H9 (cell line): ENCODE measurements at regions not wholly inside any gene's neighbourhood (a gene's known extent, or its start where the extent isn't known, plus 50 kb on each side); places are given as distances from the start of the nearest gene placed in this dataset.

Experiments used
- DNase-seq: peaks from one replicate; pipeline ENCODE4 v3.0.0-alpha.2; 2017
- H2AFZ ChIP-seq: one replicate; pipeline ENCODE4 v1.6.1; 2013; ENCODE audit warnings: mild to moderate bottlenecking, low read length, control low read depth, moderate library complexity
- H2AK5ac ChIP-seq: 2 replicates; pipeline ENCODE4 v1.6.1; 2013; ENCODE audit warnings: low read length, control low read depth, mixed read lengths; ENCODE audit not compliant: insufficient read length
- H2BK120ac ChIP-seq: one replicate; pipeline ENCODE4 v1.6.1; 2013; ENCODE audit warnings: low read depth, mild to moderate bottlenecking, low read length, control low read depth, inconsistent platforms; ENCODE audit not compliant: poor library complexity, severe bottlenecking
- H2BK12ac ChIP-seq: 2 replicates; pipeline ENCODE4 v1.6.1; 2013; ENCODE audit warnings: low read length, control low read depth, mixed read lengths, low read depth; ENCODE audit not compliant: insufficient read length
- H2BK15ac ChIP-seq: 2 replicates; pipeline ENCODE4 v1.6.1; 2013; ENCODE audit warnings: low read depth, low read length, control low read depth
- H2BK20ac ChIP-seq: one replicate; pipeline ENCODE4 v1.6.1; 2013; ENCODE audit warnings: low read depth, mild to moderate bottlenecking, low read length, control low read depth, inconsistent platforms; ENCODE audit not compliant: poor library complexity, severe bottlenecking
- H2BK5ac ChIP-seq: 2 replicates; pipeline ENCODE4 v1.6.1; 2013; ENCODE audit warnings: low read length, control low read depth, mixed read lengths; ENCODE audit not compliant: insufficient read length
- H3K14ac ChIP-seq: 2 replicates; pipeline ENCODE4 v1.6.1; 2013; ENCODE audit warnings: low read length, control low read depth; ENCODE audit not compliant: insufficient read depth
- H3K18ac ChIP-seq: 2 replicates; pipeline ENCODE4 v1.6.1; 2013; ENCODE audit warnings: low read depth, mild to moderate bottlenecking, mixed read lengths, low read length, control low read depth; ENCODE audit not compliant: insufficient read length
- H3K23ac ChIP-seq: 2 replicates; pipeline ENCODE4 v1.6.1; 2013; ENCODE audit warnings: low read length, control low read depth, mixed read lengths, low read depth; ENCODE audit not compliant: insufficient read length
- H3K23me2 ChIP-seq: 2 replicates; pipeline ENCODE4 v1.6.1; 2013; ENCODE audit warnings: low read depth, mild to moderate bottlenecking, mixed read lengths, low read length, control low read depth; ENCODE audit not compliant: insufficient read length, poor library complexity, severe bottlenecking
- H3K27ac ChIP-seq: 2 replicates; pipeline ENCODE4 v1.5.1; 2013; ENCODE audit warnings: low read length, control low read depth, mixed read lengths, low read depth; ENCODE audit not compliant: insufficient read length
- H3K27me3 ChIP-seq: 2 replicates; pipeline ENCODE4 v1.6.1; 2013; ENCODE audit warnings: low read length, control low read depth, inconsistent platforms; ENCODE audit not compliant: insufficient read depth
- H3K4ac ChIP-seq: 2 replicates; pipeline ENCODE4 v1.6.1; 2013; ENCODE audit warnings: low read depth, mild to moderate bottlenecking, control low read depth, inconsistent platforms, low read length, moderate library complexity
- H3K4me1 ChIP-seq: 2 replicates; pipeline ENCODE4 v1.6.1; 2013; ENCODE audit warnings: low read length, control low read depth, inconsistent platforms; ENCODE audit not compliant: insufficient read depth
- H3K4me2 ChIP-seq: 2 replicates; pipeline ENCODE4 v1.6.1; 2013; ENCODE audit warnings: low read length, control low read depth, mixed read lengths; ENCODE audit not compliant: insufficient read length, insufficient read depth
- H3K56ac ChIP-seq: 2 replicates; pipeline ENCODE4 v1.6.1; 2013; ENCODE audit warnings: low read depth, mild to moderate bottlenecking, mixed read lengths, low read length, control low read depth; ENCODE audit not compliant: insufficient read length
- H3K79me1 ChIP-seq: 2 replicates; pipeline ENCODE4 v1.6.1; 2013; ENCODE audit warnings: low read depth, mild to moderate bottlenecking, moderate library complexity, low read length, control low read depth, inconsistent platforms; ENCODE audit not compliant: insufficient read depth, poor library complexity, severe bottlenecking
- H3K79me2 ChIP-seq: 2 replicates; pipeline ENCODE4 v1.6.1; 2013; ENCODE audit warnings: low read length, control low read depth, inconsistent platforms; ENCODE audit not compliant: insufficient read depth
- H3K9ac ChIP-seq: 2 replicates; pipeline ENCODE4 v1.6.1; 2013; ENCODE audit warnings: low read length, control low read depth, mixed read lengths; ENCODE audit not compliant: insufficient read length; ENCODE audit errors: extremely low read depth
- H3K9me3 ChIP-seq: one replicate; pipeline ENCODE4 v1.6.1; 2013; ENCODE audit warnings: low read depth, low read length, inconsistent platforms; ENCODE audit not compliant: control insufficient read depth
- H3T11ph ChIP-seq: one replicate; pipeline ENCODE4 v1.6.1; 2013; ENCODE audit warnings: mild to moderate bottlenecking, low read length, control low read depth, inconsistent platforms
- H4K20me1 ChIP-seq: one replicate; pipeline ENCODE4 v1.6.1; 2013; ENCODE audit not compliant: control insufficient read depth, insufficient read length, insufficient read depth
- H4K5ac ChIP-seq: 2 replicates; pipeline ENCODE4 v1.6.1; 2013; ENCODE audit warnings: low read depth, mild to moderate bottlenecking, mixed read lengths, low read length, control low read depth; ENCODE audit not compliant: insufficient read length
- H4K8ac ChIP-seq: replicated peaks from 2 replicates; pipeline ENCODE4 v1.6.1; 2013; ENCODE audit warnings: low read length, control low read depth, mixed read lengths, low read depth; ENCODE audit not compliant: insufficient read length
- H4K91ac ChIP-seq: 2 replicates; pipeline ENCODE4 v1.6.1; 2013; ENCODE audit warnings: low read depth, mild to moderate bottlenecking, moderate library complexity, mixed read lengths, low read length, control low read depth; ENCODE audit not compliant: insufficient read length
- H3K27ac Mint-ChIP-seq, 3 experiments: 2 replicates in 2 of 3; 3 replicates in 1 of 3; pipeline ENCODE4 v1.8.0; 2020 to 2021; ENCODE audit warnings: mixed read lengths in 3 of 3, mild to moderate bottlenecking in 1 of 3, moderate library complexity in 1 of 3
- H3K27me3 Mint-ChIP-seq: 2 replicates; pipeline ENCODE4 v1.8.0; 2021; ENCODE audit warnings: low read depth, mild to moderate bottlenecking, moderate library complexity, mixed read lengths
- H3K36me3 Mint-ChIP-seq, 3 experiments: 2 replicates in 2 of 3; 3 replicates in 1 of 3; pipeline ENCODE4 v1.8.0; 2020 to 2021; ENCODE audit warnings: low read depth in 3 of 3, mixed read lengths in 3 of 3; ENCODE audit not compliant: insufficient read depth in 1 of 3
- H3K4me1 Mint-ChIP-seq, 2 experiments: 2 replicates each; pipeline ENCODE4 v1.8.0; 2020; ENCODE audit warnings: mixed read lengths in 2 of 2
- H3K4me3 Mint-ChIP-seq, 2 experiments: 2 replicates in 1 of 2; 3 replicates in 1 of 2; pipeline ENCODE4 v1.8.0; 2020 to 2021; ENCODE audit warnings: mild to moderate bottlenecking in 2 of 2, mixed read lengths in 2 of 2, moderate library complexity in 1 of 2
- H3K9me3 Mint-ChIP-seq, 2 experiments: 2 replicates in 1 of 2; 3 replicates in 1 of 2; pipeline ENCODE4 v1.8.0; 2020; ENCODE audit warnings: mild to moderate bottlenecking in 2 of 2, mixed read lengths in 2 of 2, moderate library complexity in 1 of 2
- WGBS: extraction: QIAGEN DNeasy Blood & Tissue Kit; methylation state at CpG from one replicate; pipeline ENCODE4 v1.1.7; 2013; ENCODE audit warnings: missing lambda C conversion rate, low lambda C conversion rate, mixed read lengths; ENCODE audit not compliant: insufficient read length; ENCODE audit errors: extremely low coverage; 5-methylcytosine and 5-hydroxymethylcytosine counted together
- TF ChIP-seq, protein P1 (sequence below): fragments of 200-600 bp; sonication (generic); conservative IDR thresholded peaks from 3 replicates; pipeline ENCODE4 v1.8.0; 2021; ENCODE audit warnings: antibody characterized with exemption, mild to moderate bottlenecking

GRCh38 chr3:178048768-178049167 lies 487.5 kb upstream of the KCNMB2 start:
- Histone ChIP-seq H3K4me2 (no peak overlapping the region), H3K9me3 (no peaks in the 10 kb centered on the region), H2BK5ac (no peak overlapping the region), H3K23ac (no peak overlapping the region), H2BK12ac (no peak overlapping the region), H3T11ph (no peak overlapping the region), H3K4ac (no peak overlapping the region), H4K20me1 (no peaks in the 10 kb centered on the region), H3K4me1 (no peaks in the 10 kb centered on the region), H3K18ac (no peak overlapping the region), H3K9ac (no peak overlapping the region), H2BK20ac (no peak overlapping the region), H3K27ac (no peak overlapping the region), H3K79me2 (no peaks in the 10 kb centered on the region), H3K14ac (no peak overlapping the region), H2BK15ac (no peak overlapping the region), H2BK120ac (no peak overlapping the region), H3K27me3 (no peaks in the 10 kb centered on the region), H4K91ac (no peak overlapping the region), H2AK5ac (no peak overlapping the region), H4K8ac (no peak overlapping the region), H2AFZ (no peak overlapping the region), H3K56ac (no peak overlapping the region), H3K79me1 (no peaks in the 10 kb centered on the region), H3K23me2 (no peaks in the 10 kb centered on the region), H4K5ac (no peak overlapping the region)
- Mint-ChIP-seq H3K36me3 (no peaks in the 10 kb centered on the region), H3K4me1 (peaks cover 3% of the 10 kb centered on the region in 2 experiments), H3K27me3 (no peaks in the 10 kb centered on the region), H3K9me3 (no peaks in the 10 kb centered on the region; a peak in 1 of 5 replicates), H3K27ac (no peak overlapping the region), H3K4me3 (no peak overlapping the region)
- WGBS = no CpG with 5 or more reads among the region's 3 CpGs
- DNase-seq = no peak
- TF ChIP-seq, protein P1, sequence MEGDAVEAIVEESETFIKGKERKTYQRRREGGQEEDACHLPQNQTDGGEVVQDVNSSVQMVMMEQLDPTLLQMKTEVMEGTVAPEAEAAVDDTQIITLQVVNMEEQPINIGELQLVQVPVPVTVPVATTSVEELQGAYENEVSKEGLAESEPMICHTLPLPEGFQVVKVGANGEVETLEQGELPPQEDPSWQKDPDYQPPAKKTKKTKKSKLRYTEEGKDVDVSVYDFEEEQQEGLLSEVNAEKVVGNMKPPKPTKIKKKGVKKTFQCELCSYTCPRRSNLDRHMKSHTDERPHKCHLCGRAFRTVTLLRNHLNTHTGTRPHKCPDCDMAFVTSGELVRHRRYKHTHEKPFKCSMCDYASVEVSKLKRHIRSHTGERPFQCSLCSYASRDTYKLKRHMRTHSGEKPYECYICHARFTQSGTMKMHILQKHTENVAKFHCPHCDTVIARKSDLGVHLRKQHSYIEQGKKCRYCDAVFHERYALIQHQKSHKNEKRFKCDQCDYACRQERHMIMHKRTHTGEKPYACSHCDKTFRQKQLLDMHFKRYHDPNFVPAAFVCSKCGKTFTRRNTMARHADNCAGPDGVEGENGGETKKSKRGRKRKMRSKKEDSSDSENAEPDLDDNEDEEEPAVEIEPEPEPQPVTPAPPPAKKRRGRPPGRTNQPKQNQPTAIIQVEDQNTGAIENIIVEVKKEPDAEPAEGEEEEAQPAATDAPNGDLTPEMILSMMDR = no peak
